ENCODE measurements at regions not wholly inside any gene's neighbourhood (a gene's known extent, or its start where the extent isn't known, plus 50 kb on each side); places are given as distances from the start of the nearest gene placed in this dataset.

DNA sequence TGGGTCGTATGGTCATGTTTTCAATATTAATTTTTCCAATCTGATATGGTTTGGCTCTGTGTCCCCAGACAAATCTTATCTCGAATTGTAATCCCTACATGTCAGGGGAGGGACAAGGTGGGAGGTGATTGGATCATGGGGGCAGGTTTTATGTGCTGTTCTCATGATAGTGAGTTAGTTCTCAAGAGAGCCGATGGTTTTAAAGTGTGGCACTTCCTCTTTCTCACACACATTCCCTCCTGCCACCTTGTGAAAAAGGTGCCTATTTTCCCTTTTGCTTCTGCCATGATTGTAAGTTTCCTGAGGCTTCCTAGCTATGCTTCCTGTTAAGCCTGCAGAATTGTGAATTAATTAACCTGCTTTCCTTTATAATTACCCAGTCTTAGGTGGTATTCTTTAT lies 309.1 kb upstream of the GRIN3A start:
- Histone ChIP-seq H3K36me3 (no peaks in the 10 kb centered on the region), H3K9me3 (no peaks in the 10 kb centered on the region), H3K4me1 (no peaks in the 10 kb centered on the region), H3K4me3 (no peak overlapping the region), H3K27me3 (no peaks in the 10 kb centered on the region), H3K27ac (no peak overlapping the region)
- intact Hi-C loops (cut with DNase I), result no loop called here
- DNase-seq (no peak), ATAC-seq (no peak)
- TF ChIP-seq, protein P1, sequence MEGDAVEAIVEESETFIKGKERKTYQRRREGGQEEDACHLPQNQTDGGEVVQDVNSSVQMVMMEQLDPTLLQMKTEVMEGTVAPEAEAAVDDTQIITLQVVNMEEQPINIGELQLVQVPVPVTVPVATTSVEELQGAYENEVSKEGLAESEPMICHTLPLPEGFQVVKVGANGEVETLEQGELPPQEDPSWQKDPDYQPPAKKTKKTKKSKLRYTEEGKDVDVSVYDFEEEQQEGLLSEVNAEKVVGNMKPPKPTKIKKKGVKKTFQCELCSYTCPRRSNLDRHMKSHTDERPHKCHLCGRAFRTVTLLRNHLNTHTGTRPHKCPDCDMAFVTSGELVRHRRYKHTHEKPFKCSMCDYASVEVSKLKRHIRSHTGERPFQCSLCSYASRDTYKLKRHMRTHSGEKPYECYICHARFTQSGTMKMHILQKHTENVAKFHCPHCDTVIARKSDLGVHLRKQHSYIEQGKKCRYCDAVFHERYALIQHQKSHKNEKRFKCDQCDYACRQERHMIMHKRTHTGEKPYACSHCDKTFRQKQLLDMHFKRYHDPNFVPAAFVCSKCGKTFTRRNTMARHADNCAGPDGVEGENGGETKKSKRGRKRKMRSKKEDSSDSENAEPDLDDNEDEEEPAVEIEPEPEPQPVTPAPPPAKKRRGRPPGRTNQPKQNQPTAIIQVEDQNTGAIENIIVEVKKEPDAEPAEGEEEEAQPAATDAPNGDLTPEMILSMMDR (IDR thresholded peaks at IDR 0.05), result no peak

DNA sequence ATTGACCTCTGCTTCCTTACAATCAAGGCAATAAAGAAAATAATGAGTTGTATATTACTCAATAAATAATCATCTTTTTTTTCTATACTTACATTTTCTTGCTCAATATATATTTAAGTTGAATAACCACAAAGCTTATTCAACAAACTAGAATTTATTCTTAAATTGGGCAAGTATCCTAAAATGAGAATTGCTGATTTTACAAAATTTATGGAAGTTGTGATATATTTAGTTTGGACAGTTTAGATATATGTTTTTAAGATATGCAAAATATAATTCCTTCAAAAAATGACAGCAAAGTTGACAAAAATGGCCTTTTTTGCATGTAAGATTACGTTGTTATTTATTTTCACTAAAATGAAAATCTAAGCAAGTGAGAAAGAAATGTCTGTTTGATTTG lies 305.7 kb upstream of the GRIN3A start:
- no peaks in the 10 kb centered on the region for H3K36me3 ChIP-seq
- intact Hi-C loops (cut with DNase I), result no loop called here
- no peaks in the 10 kb centered on the region for H3K27me3 ChIP-seq
- ATAC-seq, result no peak
- no peak for DNase-seq
- TF ChIP-seq, protein P1 (IDR thresholded peaks at IDR 0.05), result no peak
- H3K4me1 ChIP-seq, result no peaks in the 10 kb centered on the region
- no peak overlapping the region for H3K4me3 ChIP-seq
- H3K27ac ChIP-seq, result no peak overlapping the region
- no peaks in the 10 kb centered on the region for H3K9me3 ChIP-seq

DNA sequence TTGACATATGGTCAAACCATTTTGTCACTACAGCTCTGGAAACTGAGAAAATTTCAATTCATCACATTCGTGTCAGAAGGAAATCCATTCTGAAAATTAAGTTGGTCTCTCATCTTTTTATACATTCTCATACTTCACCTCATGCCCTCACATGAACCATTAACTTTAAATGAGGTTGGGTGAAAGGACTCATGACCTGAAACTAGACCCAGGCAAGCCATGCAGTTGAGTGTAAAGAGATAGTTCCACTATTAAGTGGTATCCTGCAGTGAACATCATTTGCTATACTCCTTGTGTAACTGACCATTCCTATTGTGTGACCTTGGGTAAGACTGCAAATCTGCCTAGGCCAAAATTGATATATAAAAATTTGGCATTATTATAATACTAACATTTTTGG lies 299.6 kb upstream of the GRIN3A start:
- DNase-seq (no peak), ATAC-seq (no peak)
- Histone ChIP-seq H3K27me3 (no peaks in the 10 kb centered on the region), H3K36me3 (no peaks in the 10 kb centered on the region), H3K4me1 (no peaks in the 10 kb centered on the region), H3K27ac (no peak overlapping the region), H3K9me3 (no peaks in the 10 kb centered on the region), H3K4me3 (no peak overlapping the region)
- intact Hi-C loops (cut with DNase I), result no loop called here
- TF ChIP-seq, protein P1 (IDR thresholded peaks at IDR 0.05), result no peak

DNA sequence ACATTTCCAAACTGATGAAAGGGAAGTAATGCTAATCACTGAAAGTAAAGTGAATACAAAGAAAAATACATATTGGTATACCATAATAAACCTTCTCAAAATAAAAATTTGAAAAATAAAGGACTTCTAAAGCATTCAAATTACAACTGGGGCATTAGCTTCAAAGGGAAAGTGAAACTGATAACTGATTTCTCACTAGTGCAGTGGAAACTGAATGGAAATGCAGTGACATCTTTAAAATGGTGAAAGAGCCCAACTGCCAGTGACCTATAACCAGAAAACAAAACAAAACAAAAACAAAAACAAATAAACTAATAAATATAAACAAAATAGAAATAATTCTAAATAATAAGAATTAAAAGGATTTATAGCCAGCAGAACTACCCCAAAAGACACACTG lies 297.5 kb upstream of the GRIN3A start:
- Histone ChIP-seq H3K27ac (no peak overlapping the region), H3K4me1 (no peaks in the 10 kb centered on the region), H3K4me3 (no peak overlapping the region), H3K36me3 (no peaks in the 10 kb centered on the region), H3K9me3 (no peaks in the 10 kb centered on the region), H3K27me3 (no peaks in the 10 kb centered on the region)
- ATAC-seq (no peak), DNase-seq (no peak)
- TF ChIP-seq, protein P1 (IDR thresholded peaks at IDR 0.05), result no peak
- intact Hi-C loops (cut with DNase I), result no loop called here

DNA sequence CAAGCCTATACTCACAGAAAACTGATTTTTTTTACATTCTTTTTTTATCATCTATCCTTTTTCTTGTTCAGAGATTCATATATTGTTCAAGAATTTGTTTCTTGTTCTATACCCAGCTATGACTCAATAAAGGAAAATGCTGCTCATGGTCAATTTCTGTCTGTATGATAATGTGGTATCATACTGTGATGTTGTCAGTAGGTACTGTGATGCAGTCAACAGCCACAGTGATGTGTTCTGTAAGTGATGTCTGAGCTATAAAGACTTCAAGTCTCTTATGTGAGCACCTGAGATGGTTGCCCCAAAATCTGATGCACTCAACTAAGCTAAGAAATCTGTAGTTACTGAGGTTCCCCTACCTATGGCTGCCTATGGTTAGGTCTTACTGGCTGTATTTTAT lies 294.2 kb upstream of the GRIN3A start:
- H3K27ac ChIP-seq, result no peak overlapping the region
- TF ChIP-seq, protein P1 (IDR thresholded peaks at IDR 0.05), result no peak
- no peaks in the 10 kb centered on the region for H3K4me1 ChIP-seq
- no peaks in the 10 kb centered on the region for H3K27me3 ChIP-seq
- ATAC-seq, result no peak
- H3K4me3 ChIP-seq, result no peak overlapping the region
- no peak for DNase-seq
- H3K9me3 ChIP-seq, result no peaks in the 10 kb centered on the region
- H3K36me3 ChIP-seq, result no peaks in the 10 kb centered on the region
- intact Hi-C loops (cut with DNase I), result no loop called here

DNA sequence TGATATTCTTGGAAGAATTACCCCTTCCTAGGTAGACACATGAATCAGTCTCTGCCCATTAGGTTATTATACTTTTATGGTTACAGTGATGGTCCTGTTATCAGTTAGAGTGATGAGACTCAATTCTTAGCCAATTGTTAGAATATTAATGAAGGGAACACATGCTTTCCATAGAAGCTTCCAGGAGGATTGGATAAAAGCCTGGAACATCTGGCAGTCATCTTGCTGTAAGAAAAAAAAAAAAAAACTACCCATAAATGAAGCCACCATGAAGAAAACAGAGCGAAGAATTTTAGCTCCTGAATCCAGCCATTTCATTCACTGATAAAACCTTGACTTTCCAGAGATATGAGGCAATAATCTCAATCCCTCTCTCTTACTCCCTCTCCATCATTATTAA lies 262.5 kb upstream of the GRIN3A start:
- DNase-seq (no peak), ATAC-seq (no peak)
- Histone ChIP-seq H3K4me3 (no peak overlapping the region), H3K27me3 (no peaks in the 10 kb centered on the region), H3K27ac (no peak overlapping the region), H3K4me1 (no peaks in the 10 kb centered on the region), H3K9me3 (no peaks in the 10 kb centered on the region), H3K36me3 (no peaks in the 10 kb centered on the region)
- intact Hi-C loops (cut with DNase I), result no loop called here
- TF ChIP-seq, protein P1 (IDR thresholded peaks at IDR 0.05), result no peak

Data from upper lobe of right lung (tissue), 1 donor.